Sigmoid colon (tissue), 4 donors: ENCODE measurements at regions not wholly inside any gene's neighbourhood (a gene's known extent, or its start where the extent isn't known, plus 50 kb on each side); places are given as distances from the start of the nearest gene placed in this dataset.

ENCODE experiments used
- CTCF ChIP-seq, 4 experiments: fragments of 450-650 bp in 3 of 4; fragments of 200-600 bp in 1 of 4; IDR thresholded peaks; one replicate each; pipeline ENCODE4 v1.5.1; 2016 to 2019; ENCODE audit warnings: antibody characterized with exemption in 4 of 4, mild to moderate bottlenecking in 3 of 4, moderate library complexity in 2 of 4
- POLR2AphosphoS5 ChIP-seq, 4 donors: sonication (generic); formaldehyde crosslinking; IDR thresholded peaks; one replicate each; pipeline ENCODE4 v1.6.1; 2017; ENCODE audit warnings: antibody characterized with exemption in 4 of 4

GRCh38 chr2:72008608-72009007 lies 139.1 kb downstream of the CYP26B1 start:
- TF ChIP-seq CTCF (IDR thresholded peaks at IDR 0.05) = no peak
- no peak for TF ChIP-seq POLR2AphosphoS5 (IDR thresholded peaks at IDR 0.05)
